Panc1 (cell line): ENCODE measurements at regions not wholly inside any gene's neighbourhood (a gene's known extent, or its start where the extent isn't known, plus 50 kb on each side); places are given as distances from the start of the nearest gene placed in this dataset.

Experiments used
- ATAC-seq: fragments of 200-7000 bp; cut with Tn5 transposase; 2 replicates; pipeline ENCODE4 v1.9.1; 2020; ENCODE audit warnings: mild to moderate bottlenecking, moderate library complexity
- BruUV-seq: library from RNA; stranded (reverse); fragments of 400-500 nt; replicated peaks from 2 replicates; lab custom pipeline; 2021; lab: Mats Ljungman, UMichigan
- CTCF ChIA-PET: fragments of 300-600 bp; sonication (Branson Sonifier 250); formaldehyde crosslinking; loops from one replicate; lab custom pipeline; 2022; ENCODE audit warnings: antibody characterized with exemption; lab: Charles Lee
- POLR2A ChIA-PET: fragments of 300-600 bp; sonication (Branson Sonifier 250); formaldehyde crosslinking; loops from one replicate; lab custom pipeline; 2022; ENCODE audit warnings: antibody characterized with exemption; lab: Charles Lee
- DNase-seq: peaks from one replicate; pipeline ENCODE4 v3.0.0-alpha.2; 2010; ENCODE audit warnings: low read depth, low spot score
- H3K27ac ChIP-seq: 2 replicates; pipeline ENCODE4 v1.5.1; 2011; ENCODE audit warnings: mild to moderate bottlenecking, low read length, inconsistent platforms
- H3K27me3 ChIP-seq: fragments of 200-500 bp; sonication (Bioruptor generic); 2 replicates; pipeline ENCODE4 v1.6.0; 2014; ENCODE audit warnings: low read length, inconsistent platforms; ENCODE audit not compliant: control insufficient read depth, insufficient read depth
- H3K36me3 ChIP-seq: fragments of 200-500 bp; sonication (Bioruptor generic); 2 replicates; pipeline ENCODE4 v1.5.1; 2014; ENCODE audit warnings: inconsistent platforms, mild to moderate bottlenecking, low read length, moderate library complexity; ENCODE audit not compliant: control insufficient read depth, insufficient read depth
- H3K4me1 ChIP-seq: 2 replicates; pipeline ENCODE4 v1.5.1; 2011; ENCODE audit warnings: inconsistent platforms, mild to moderate bottlenecking, low read length, moderate library complexity; ENCODE audit not compliant: control insufficient read depth, insufficient read depth
- H3K4me3 ChIP-seq, 2 experiments: 2 replicates each; pipeline ENCODE4 v1.5.1; 2011 to 2012; ENCODE audit warnings: low read depth in 2 of 2, low read length in 2 of 2, mild to moderate bottlenecking in 2 of 2, inconsistent platforms in 1 of 2, moderate library complexity in 1 of 2
- H3K9me3 ChIP-seq: fragments of 200-500 bp; sonication (Bioruptor generic); 2 replicates; pipeline ENCODE4 v1.5.1; 2014; ENCODE audit warnings: low read depth, mild to moderate bottlenecking, inconsistent platforms, low read length, moderate library complexity; ENCODE audit not compliant: control insufficient read depth, insufficient read depth
- CTCF ChIP-seq: fragments of 450-650 bp; IDR thresholded peaks from 2 replicates; pipeline ENCODE4 v1.5.1; 2017; ENCODE audit warnings: mild to moderate bottlenecking
- POLR2AphosphoS5 ChIP-seq: IDR thresholded peaks from 2 replicates; pipeline ENCODE4 v1.6.1; 2012; ENCODE audit warnings: mild to moderate bottlenecking, low read depth, low read length, moderate library complexity
- REST ChIP-seq, 2 experiments: IDR thresholded peaks; 2 replicates each; pipeline ENCODE4 v1.6.1; 2011 to 2012; ENCODE audit warnings: low read depth in 2 of 2, control low read depth in 1 of 2, low read length in 1 of 2, mild to moderate bottlenecking in 1 of 2, moderate library complexity in 1 of 2; ENCODE audit not compliant: insufficient read depth in 1 of 2
- SIN3A ChIP-seq: IDR thresholded peaks from 2 replicates; pipeline ENCODE4 v1.6.1; 2012; ENCODE audit warnings: low read depth, mild to moderate bottlenecking, low read length, moderate library complexity, borderline replicate concordance; ENCODE audit not compliant: insufficient read depth
- TCF7L2 ChIP-seq: IDR thresholded peaks from 2 replicates; pipeline ENCODE4 v1.6.1; 2011; ENCODE audit warnings: mild to moderate bottlenecking, low read depth, low read length, inconsistent platforms
- in situ Hi-C: cut with HindIII; loops from 2 replicates; pipeline ENCODE4 v1.10.0; 2016; ENCODE audit warnings: low sequenced_read_pairs, low pct_unique_long_range_greater_than_20kb
- intact Hi-C: fragments of 100-400 bp; cut with micrococcal nuclease; formaldehyde crosslinking; loops from one replicate; pipeline ENCODE4 v1.10.0; 2022; ENCODE audit not compliant: unreplicated experiment

DNA sequence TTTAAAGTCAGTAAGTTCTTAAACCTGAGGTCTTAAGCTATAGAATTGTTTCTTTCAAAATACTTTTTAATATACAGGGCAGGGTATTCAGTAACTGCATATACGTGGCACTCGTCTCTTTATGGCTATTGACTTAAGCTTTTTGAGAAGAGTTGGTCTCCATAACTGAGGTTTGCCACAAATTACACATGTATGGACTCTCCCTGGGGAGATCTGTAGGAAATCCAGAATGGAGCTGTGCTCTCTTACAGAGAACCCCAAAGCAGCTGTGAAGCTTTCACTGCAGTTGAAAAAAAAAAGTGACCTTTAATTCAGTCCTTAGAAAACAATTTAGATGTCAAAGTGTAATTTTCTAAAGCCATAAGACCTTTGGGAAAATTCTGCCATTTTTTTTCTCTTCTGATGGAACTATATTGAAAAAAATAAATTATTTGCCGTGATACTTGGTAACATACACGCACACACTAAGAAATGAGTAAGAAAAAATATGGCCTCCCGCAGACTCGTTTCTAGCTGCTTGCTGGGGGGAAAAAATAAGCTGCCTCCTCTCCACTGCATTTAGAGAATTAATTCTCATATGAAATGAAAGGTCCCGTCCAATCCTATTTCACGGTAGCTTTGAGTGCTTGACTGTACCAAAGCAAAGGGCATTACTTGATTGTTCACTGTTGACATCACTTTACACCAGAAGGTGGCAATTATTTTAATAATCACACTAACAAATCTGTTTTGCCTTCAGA is 159.4 kb upstream of the TENM3 start:
- in situ Hi-C loops (no loop called here), intact Hi-C loops (no loop called here)
- no peak overlapping the region for H3K4me3 ChIP-seq
- no peaks in the 10 kb centered on the region for H3K27me3 ChIP-seq
- H3K4me1 ChIP-seq: no peaks in the 10 kb centered on the region
- POLR2A ChIA-PET: interaction anchor here (0.6 kb wide), 1 partner anchor 11 kb away, joined by 7 read pairs; no protein-coding TSS in a partner anchor
- no peaks in the 10 kb centered on the region for H3K36me3 ChIP-seq
- no peaks in the 10 kb centered on the region for H3K9me3 ChIP-seq
- no peak for ATAC-seq
- BruUV-seq: no TSS peak
- no peak overlapping the region for H3K27ac ChIP-seq
- CTCF ChIA-PET: no interaction called here
- no peak for DNase-seq
- no peak for TF ChIP-seq CTCF
- no peak for TF ChIP-seq POLR2AphosphoS5
- no peak for TF ChIP-seq REST (IDR thresholded peaks at IDR 0.05; ENCODE audit: insufficient read depth in 1 of 2, low read depth in 2 of 2, low read length in 1 of 2)
- no peak for TF ChIP-seq TCF7L2
- TF ChIP-seq SIN3A: no peak

GRCh38 chr4:182085051-182085480 is 158.1 kb upstream of the TENM3 start:
- DNase-seq: no peak
- Histone ChIP-seq H3K4me3 (no peak overlapping the region), H3K9me3 (no peaks in the 10 kb centered on the region), H3K27ac (no peak overlapping the region), H3K27me3 (no peaks in the 10 kb centered on the region), H3K36me3 (no peaks in the 10 kb centered on the region), H3K4me1 (no peaks in the 10 kb centered on the region)
- POLR2A ChIA-PET: no interaction called here
- no peak for ATAC-seq
- intact Hi-C loops (no loop called here), in situ Hi-C loops (no loop called here)
- BruUV-seq: no TSS peak
- CTCF ChIA-PET: no interaction called here
- TF ChIP-seq CTCF (no peak), REST (IDR thresholded peaks at IDR 0.05; ENCODE audit: insufficient read depth in 1 of 2, low read depth in 2 of 2, low read length in 1 of 2) (no peak), SIN3A (no peak), TCF7L2 (no peak), POLR2AphosphoS5 (no peak)
